ENCODE measurements at regions not wholly inside any gene's neighbourhood (a gene's known extent, or its start where the extent isn't known, plus 50 kb on each side); places are given as distances from the start of the nearest gene placed in this dataset.

DNA sequence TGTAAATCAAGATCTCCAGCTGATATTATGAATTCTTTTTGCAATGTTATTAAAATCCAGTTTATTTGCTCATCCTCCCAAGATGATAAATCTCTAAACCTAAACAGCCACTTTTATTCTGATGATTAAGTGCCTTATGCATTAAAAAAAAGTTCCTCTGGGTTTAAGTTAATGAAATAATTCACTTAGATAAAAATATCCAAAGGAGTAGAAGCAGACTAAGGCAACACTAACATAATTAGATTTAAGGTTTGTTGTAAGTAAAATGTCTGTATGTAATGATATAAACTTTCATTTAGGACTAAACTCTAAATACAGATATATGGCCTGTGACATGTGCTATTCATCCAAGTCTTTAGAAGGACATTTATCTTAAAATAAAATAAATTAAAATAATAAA, 457.2 kb downstream of the TENT5A start:
- Histone ChIP-seq H3K79me2 (ENCODE audit: control insufficient read depth in 1 of 2, insufficient read depth in 2 of 2, low read length in 2 of 2) (no peaks in the 10 kb centered on the region), H3K4me1 (replicated peaks in 1 of 4; ENCODE audit: control insufficient read depth in 3 of 4, insufficient read depth in 4 of 4, low read length in 3 of 4) (no peaks in the 10 kb centered on the region), H3K14ac (ENCODE audit: insufficient read length) (no peak overlapping the region), H3K56ac (replicated peaks; ENCODE audit: insufficient read length, low read depth, low read length) (no peak overlapping the region), H3K36me3 (ENCODE audit: control insufficient read depth in 2 of 4, insufficient read depth in 4 of 4, low read length in 3 of 4) (no peaks in the 10 kb centered on the region), H2AFZ (ENCODE audit: low read length) (no peak overlapping the region), H2BK5ac (ENCODE audit: low read depth, low read length) (no peak overlapping the region), H3K4ac (replicated peaks; ENCODE audit: insufficient read length, low read depth, low read length) (no peak overlapping the region), H3K9me3 (ENCODE audit: insufficient read depth in 2 of 2, low read depth in 1 of 2, low read length in 1 of 2) (no peaks in the 10 kb centered on the region), H3K9ac (replicated peaks in 1 of 4; ENCODE audit: extremely low read depth in 1 of 4, low read depth in 3 of 4, low read length in 3 of 4) (no peak overlapping the region), H3K4me3 (ENCODE audit: extremely low read depth in 1 of 4, insufficient read depth in 2 of 4, low read depth in 3 of 4, low read length in 4 of 4) (no peak overlapping the region), H3K4me2 (ENCODE audit: insufficient read depth in 1 of 2, low read depth in 2 of 2, low read length in 2 of 2) (no peak overlapping the region), H2BK20ac (ENCODE audit: low read length) (no peak overlapping the region), H3K27ac (ENCODE audit: low read depth, low read length) (no peak overlapping the region), H3K79me1 (ENCODE audit: low read depth, low read length) (no peaks in the 10 kb centered on the region), H2BK15ac (ENCODE audit: low read length) (no peak overlapping the region), H2AK5ac (ENCODE audit: low read depth, low read length) (no peak overlapping the region), H2BK120ac (replicated peaks; ENCODE audit: low read depth, low read length) (no peak overlapping the region), H2BK12ac (ENCODE audit: low read depth, low read length) (no peak overlapping the region), H3K23me2 (ENCODE audit: low read depth, low read length) (no peaks in the 10 kb centered on the region), H3K23ac (ENCODE audit: insufficient read length) (no peak overlapping the region), H3K18ac (ENCODE audit: extremely low read depth, low read length) (no peak overlapping the region), H4K91ac (replicated peaks; ENCODE audit: insufficient read length, low read length) (no peak overlapping the region), H3K27me3 (replicated peaks in 1 of 4; ENCODE audit: control insufficient read depth in 3 of 4, extremely low read depth in 1 of 4, insufficient read depth in 3 of 4, low read length in 3 of 4) (no peaks in the 10 kb centered on the region), H4K5ac (ENCODE audit: insufficient read length, low read depth, low read length) (no peak overlapping the region), H4K20me1 (replicated peaks in 1 of 2; ENCODE audit: control insufficient read depth in 1 of 2, insufficient read depth in 2 of 2, low read length in 2 of 2) (no peaks in the 10 kb centered on the region), H4K8ac (ENCODE audit: extremely low read depth, insufficient read depth, low read length) (no peak overlapping the region)
- CTCF ChIA-PET (ENCODE audit: partially characterized antibody): interaction anchor here (1.1 kb wide), 1 partner anchor 520 kb away, joined by 4 read pairs; no protein-coding TSS in a partner anchor
- TF ChIP-seq RAD21 (IDR thresholded peaks at IDR 0.05 in 1 of 2, conservative IDR thresholded peaks at IDR 0.05 in 1 of 2; ENCODE audit: low read depth in 2 of 2, low read length in 2 of 2): no peak
- TF ChIP-seq POU5F1 (IDR thresholded peaks at IDR 0.05; ENCODE audit: low read depth, low read length): no peak
- TF ChIP-seq BACH1 (IDR thresholded peaks at IDR 0.05; ENCODE audit: low read length): no peak
- TF ChIP-seq TAF1 (IDR thresholded peaks at IDR 0.05; ENCODE audit: low read depth, low read length): no peak
- POLR2A ChIA-PET (ENCODE audit: partially characterized antibody): no interaction called here
- DNase-seq (ENCODE audit: low read depth in 1 of 2, low spot score in 2 of 2) (no peak), FAIRE-seq (no peak)

Measured in H1 (cell line).